ENCODE measurements at regions not wholly inside any gene's neighbourhood (a gene's known extent, or its start where the extent isn't known, plus 50 kb on each side); places are given as distances from the start of the nearest gene placed in this dataset.
"Not testable (repeated sequence)": the region's sequence is repeated elsewhere in the genome, so short reads cannot be mapped to it uniquely, and the experiment has no call there.

DNA sequence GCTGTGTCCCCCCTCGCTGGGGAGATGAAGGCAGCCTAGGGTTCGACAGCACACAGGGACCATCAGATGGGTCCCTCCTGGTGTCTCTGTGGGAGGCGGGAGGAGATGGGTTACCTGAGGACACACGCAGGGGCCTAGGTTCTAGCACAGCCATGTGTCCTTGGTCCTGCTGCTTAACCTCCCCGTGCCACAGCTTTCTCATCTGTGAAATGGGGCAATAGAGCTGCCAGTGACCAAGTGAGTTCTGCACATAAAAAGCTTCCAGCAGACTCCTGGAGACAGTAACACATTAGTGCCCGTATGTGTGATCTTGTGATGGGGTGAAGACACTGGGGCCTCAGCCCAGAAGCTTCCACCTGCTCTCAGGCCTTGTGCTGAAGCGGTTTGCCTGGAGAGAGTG is 96.0 kb upstream of the GSE1 start:
- Histone ChIP-seq H2BK12ac (ENCODE audit: low read length) (peak overlapping the region; percentile 11), H3K18ac (ENCODE audit: low read length) (no peak overlapping the region), H3K23ac (ENCODE audit: low read length) (no peak overlapping the region), H3K9me3 (ENCODE audit: insufficient read depth, low read depth, low read length) (no peaks in the 10 kb centered on the region), H3K9ac (ENCODE audit: low read length) (no peak overlapping the region), H2BK5ac (ENCODE audit: low read depth, low read length, poor library complexity) (no peak overlapping the region), H3K14ac (ENCODE audit: low read length) (peak overlapping the region; percentile 52), H3K4me1 (ENCODE audit: control insufficient read depth in 1 of 2, insufficient read depth in 2 of 2, low read length in 2 of 2) (peaks cover 45 to 47% of the 10 kb centered on the region in 2 experiments), H3K36me3 (ENCODE audit: control insufficient read depth in 1 of 2, insufficient read depth in 2 of 2, low read length in 2 of 2) (no peaks in the 10 kb centered on the region), H4K91ac (ENCODE audit: low read depth, low read length) (peak overlapping the region; percentile 44), H2BK120ac (ENCODE audit: insufficient read depth, low read length, poor library complexity) (peak overlapping the region; percentile 23), H3K4me2 (ENCODE audit: low read length) (no peak overlapping the region), H3K4ac (ENCODE audit: low read depth, low read length) (no peak overlapping the region), H3K27ac (ENCODE audit: low read depth, low read length) (no peak overlapping the region), H2AK5ac (ENCODE audit: low read length) (peak overlapping the region; percentile 55), H3K4me3 (ENCODE audit: low read depth, low read length) (no peak overlapping the region), H3K79me2 (ENCODE audit: control insufficient read depth, insufficient read depth, low read length, poor library complexity) (peaks cover 9% of the 10 kb centered on the region), H2AFZ (ENCODE audit: insufficient read depth, low read length, poor library complexity) (no peak overlapping the region), H4K12ac (ENCODE audit: low read depth, low read length) (no peak overlapping the region), H4K8ac (ENCODE audit: low read depth, low read length) (no peak overlapping the region), H3K27me3 (ENCODE audit: insufficient read depth, low read length) (no peaks in the 10 kb centered on the region), H3K79me1 (ENCODE audit: low read length) (peaks cover 47% of the 10 kb centered on the region)
- peak in 1 of 2 donors; percentile 49 for DNase-seq
- no CpG with 5 or more reads among the region's 7 CpGs for WGBS (ENCODE audit: extremely low coverage, insufficient coverage, insufficient read length)

DNA sequence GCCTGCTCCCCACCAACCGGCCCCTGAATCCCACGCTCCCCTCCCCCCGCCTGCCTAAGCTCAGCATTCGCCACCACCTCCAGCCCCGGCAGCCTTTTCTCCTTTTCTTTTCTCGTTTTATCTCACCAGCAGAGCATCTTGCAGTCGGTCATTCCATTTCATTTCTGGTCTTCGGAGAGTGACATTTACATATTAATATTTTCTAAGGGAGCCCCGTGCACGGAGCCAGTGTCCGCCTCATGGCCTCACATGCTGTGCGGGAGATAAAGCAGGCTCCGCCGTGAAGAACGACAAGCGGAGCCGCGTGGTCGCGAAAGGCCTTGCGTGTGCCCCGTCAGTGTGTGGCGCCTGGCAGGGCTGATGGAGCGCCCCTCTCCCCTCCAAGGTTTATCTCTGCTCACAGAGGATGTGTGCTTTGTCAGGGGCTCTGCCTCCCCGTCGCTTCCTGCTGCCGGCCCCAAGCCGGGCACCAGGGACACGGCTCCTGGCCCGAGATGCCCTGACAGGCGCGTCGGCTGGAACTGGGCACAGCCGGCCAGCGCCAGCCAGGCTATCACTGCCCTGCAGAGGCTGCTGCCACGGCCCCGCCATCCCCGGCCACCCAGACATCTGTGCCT is 95.5 kb upstream of the GSE1 start:
- H3K9me3 ChIP-seq (ENCODE audit: insufficient read depth, low read depth, low read length), result no peaks in the 10 kb centered on the region
- no peaks in the 10 kb centered on the region for H3K36me3 ChIP-seq (ENCODE audit: control insufficient read depth in 1 of 2, insufficient read depth in 2 of 2, low read length in 2 of 2)
- H3K4me3 ChIP-seq (ENCODE audit: low read depth, low read length), result no peak overlapping the region
- H4K12ac ChIP-seq (ENCODE audit: low read depth, low read length), result no peak overlapping the region
- no peak for DNase-seq
- H2BK12ac ChIP-seq (ENCODE audit: low read length), result peak overlapping the region; percentile 51
- H4K8ac ChIP-seq (ENCODE audit: low read depth, low read length), result no peak overlapping the region
- no peak overlapping the region for H2AFZ ChIP-seq (ENCODE audit: insufficient read depth, low read length, poor library complexity)
- no peak overlapping the region for H3K4me2 ChIP-seq (ENCODE audit: low read length)
- peaks cover 49 to 50% of the 10 kb centered on the region in 2 experiments for H3K4me1 ChIP-seq (ENCODE audit: control insufficient read depth in 1 of 2, insufficient read depth in 2 of 2, low read length in 2 of 2)
- H3K79me2 ChIP-seq (ENCODE audit: control insufficient read depth, insufficient read depth, low read length, poor library complexity), result peaks cover 9% of the 10 kb centered on the region
- H3K23ac ChIP-seq (ENCODE audit: low read length), result no peak overlapping the region
- peak overlapping the region; percentile 56 for H4K91ac ChIP-seq (ENCODE audit: low read depth, low read length)
- WGBS (ENCODE audit: extremely low coverage, insufficient coverage, insufficient read length), result no CpG with 5 or more reads among the region's 38 CpGs
- no peaks in the 10 kb centered on the region for H3K27me3 ChIP-seq (ENCODE audit: insufficient read depth, low read length)
- H2AK5ac ChIP-seq (ENCODE audit: low read length), result peak overlapping the region; percentile 29
- H2BK120ac ChIP-seq (ENCODE audit: insufficient read depth, low read length, poor library complexity), result peak overlapping the region; percentile 23
- H3K9ac ChIP-seq (ENCODE audit: low read length), result no peak overlapping the region
- H3K14ac ChIP-seq (ENCODE audit: low read length), result peak overlapping the region; percentile 11
- H3K27ac ChIP-seq (ENCODE audit: low read depth, low read length), result no peak overlapping the region
- no peak overlapping the region for H3K18ac ChIP-seq (ENCODE audit: low read length)
- peaks cover 51% of the 10 kb centered on the region for H3K79me1 ChIP-seq (ENCODE audit: low read length)
- H2BK5ac ChIP-seq (ENCODE audit: low read depth, low read length, poor library complexity), result no peak overlapping the region
- H3K4ac ChIP-seq (ENCODE audit: low read depth, low read length), result no peak overlapping the region

DNA sequence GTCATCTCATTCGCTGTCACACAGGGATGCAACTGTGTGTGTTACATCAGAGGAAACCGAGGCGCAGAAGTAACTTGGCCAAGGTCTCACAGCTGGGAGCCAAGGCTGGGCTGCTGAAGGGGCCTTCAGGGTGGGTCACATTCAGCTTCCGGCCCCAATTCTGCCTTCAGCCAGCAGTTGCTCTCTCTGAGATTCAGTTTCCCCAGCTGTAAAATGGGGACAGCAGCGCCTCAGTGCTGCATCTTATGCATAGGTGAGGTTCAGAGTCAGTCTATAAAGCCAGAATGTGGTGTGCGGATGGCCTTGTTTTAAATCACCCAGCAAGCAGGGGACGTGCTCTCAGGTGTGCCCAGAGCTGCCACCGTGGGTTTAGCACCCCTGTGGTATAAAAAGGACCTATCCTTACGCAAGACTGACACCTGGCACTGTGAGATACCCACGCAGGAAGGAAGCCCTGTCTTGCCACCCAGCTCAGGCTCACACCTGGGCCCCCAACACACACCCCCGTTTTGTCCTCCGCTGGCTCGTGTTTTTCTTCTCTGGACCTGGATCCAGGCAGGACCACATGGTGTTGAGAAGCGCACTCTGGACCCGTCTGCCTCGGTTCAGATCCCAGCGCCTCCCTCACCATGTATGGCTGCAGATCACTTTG is 94.6 kb upstream of the GSE1 start:
- Histone ChIP-seq H3K18ac (ENCODE audit: low read length) (no peak overlapping the region), H3K79me2 (ENCODE audit: control insufficient read depth, insufficient read depth, low read length, poor library complexity) (peaks cover 11% of the 10 kb centered on the region), H3K14ac (ENCODE audit: low read length) (peak overlapping the region; percentile 4), H2BK12ac (ENCODE audit: low read length) (peak overlapping the region; percentile 51), H2AFZ (ENCODE audit: insufficient read depth, low read length, poor library complexity) (no peak overlapping the region), H3K4ac (ENCODE audit: low read depth, low read length) (no peak overlapping the region), H2BK120ac (ENCODE audit: insufficient read depth, low read length, poor library complexity) (peak overlapping the region; percentile 13), H2BK5ac (ENCODE audit: low read depth, low read length, poor library complexity) (no peak overlapping the region), H4K91ac (ENCODE audit: low read depth, low read length) (peak overlapping the region; percentile 56), H3K27me3 (ENCODE audit: insufficient read depth, low read length) (no peaks in the 10 kb centered on the region), H3K4me2 (ENCODE audit: low read length) (no peak overlapping the region), H3K23ac (ENCODE audit: low read length) (no peak overlapping the region), H3K27ac (ENCODE audit: low read depth, low read length) (no peak overlapping the region), H3K4me3 (ENCODE audit: low read depth, low read length) (no peak overlapping the region), H3K4me1 (ENCODE audit: control insufficient read depth in 1 of 2, insufficient read depth in 2 of 2, low read length in 2 of 2) (peaks cover 49 to 50% of the 10 kb centered on the region in 2 experiments), H3K9ac (ENCODE audit: low read length) (no peak overlapping the region), H3K36me3 (ENCODE audit: control insufficient read depth in 1 of 2, insufficient read depth in 2 of 2, low read length in 2 of 2) (no peaks in the 10 kb centered on the region), H4K8ac (ENCODE audit: low read depth, low read length) (no peak overlapping the region), H3K9me3 (ENCODE audit: insufficient read depth, low read depth, low read length) (peaks cover 5% of the 10 kb centered on the region), H3K79me1 (ENCODE audit: low read length) (peaks cover 51% of the 10 kb centered on the region), H2AK5ac (ENCODE audit: low read length) (peak overlapping the region; percentile 55), H4K12ac (ENCODE audit: low read depth, low read length) (no peak overlapping the region)
- no peak for DNase-seq
- no CpG with 5 or more reads among the region's 17 CpGs for WGBS (ENCODE audit: extremely low coverage, insufficient coverage, insufficient read length)

DNA sequence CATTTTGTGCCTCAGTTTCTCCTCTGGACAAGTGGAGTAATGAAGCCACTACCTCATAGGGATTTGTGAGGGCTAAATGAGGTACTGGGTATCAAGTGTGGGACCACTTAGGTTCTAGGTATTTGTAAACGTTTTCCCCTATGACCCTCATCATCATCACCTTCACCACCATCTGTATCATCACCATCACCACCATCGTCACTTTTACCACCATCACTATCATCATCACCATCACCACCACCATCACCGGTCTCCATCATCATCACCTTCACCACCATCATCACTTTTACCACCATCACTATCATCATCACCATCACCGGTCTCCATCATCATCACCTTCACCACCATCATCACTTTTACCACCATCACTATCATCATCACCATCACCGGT is 94.1 kb upstream of the GSE1 start:
- not testable (repeated sequence) for H3K9ac ChIP-seq (ENCODE audit: low read length); H2BK12ac ChIP-seq (ENCODE audit: low read length); H3K14ac ChIP-seq (ENCODE audit: low read length); H2AFZ ChIP-seq (ENCODE audit: insufficient read depth, low read length, poor library complexity); H3K4me3 ChIP-seq (ENCODE audit: low read depth, low read length); H3K27me3 ChIP-seq (ENCODE audit: insufficient read depth, low read length); H3K9me3 ChIP-seq (ENCODE audit: insufficient read depth, low read depth, low read length); H2BK5ac ChIP-seq (ENCODE audit: low read depth, low read length, poor library complexity); H4K12ac ChIP-seq (ENCODE audit: low read depth, low read length); H3K36me3 ChIP-seq (ENCODE audit: control insufficient read depth in 1 of 2, insufficient read depth in 2 of 2, low read length in 2 of 2); H3K4me2 ChIP-seq (ENCODE audit: low read length); DNase-seq; H3K4ac ChIP-seq (ENCODE audit: low read depth, low read length); H2BK120ac ChIP-seq (ENCODE audit: insufficient read depth, low read length, poor library complexity); H4K8ac ChIP-seq (ENCODE audit: low read depth, low read length); H3K23ac ChIP-seq (ENCODE audit: low read length); H4K91ac ChIP-seq (ENCODE audit: low read depth, low read length); H3K18ac ChIP-seq (ENCODE audit: low read length); H3K27ac ChIP-seq (ENCODE audit: low read depth, low read length)
- H3K79me2 ChIP-seq (ENCODE audit: control insufficient read depth, insufficient read depth, low read length, poor library complexity), result peaks cover 13% of the 10 kb centered on the region
- H3K79me1 ChIP-seq (ENCODE audit: low read length), result peaks cover 51% of the 10 kb centered on the region
- H3K4me1 ChIP-seq (ENCODE audit: control insufficient read depth in 1 of 2, insufficient read depth in 2 of 2, low read length in 2 of 2), result peaks cover 49 to 53% of the 10 kb centered on the region in 2 experiments
- no CpG with 5 or more reads among the region's 5 CpGs for WGBS (ENCODE audit: extremely low coverage, insufficient coverage, insufficient read length)
- H2AK5ac ChIP-seq (ENCODE audit: low read length), result peak overlapping the region; percentile 55

Measured in trophoblast cell (in vitro differentiated cells and primary cell).